HepG2 (cell line): ENCODE measurements at regions not wholly inside any gene's neighbourhood (a gene's known extent, or its start where the extent isn't known, plus 50 kb on each side); places are given as distances from the start of the nearest gene placed in this dataset.

Experiments used
- ATAC-seq: fragments of 200-7000 bp; cut with Tn5 transposase; 3 replicates; pipeline ENCODE4 v1.9.1; 2020; ENCODE audit warnings: mild to moderate bottlenecking, moderate library complexity
- BruUV-seq: library from RNA; stranded (reverse); fragments of 400-500 nt; replicated peaks from 2 replicates; lab custom pipeline; 2021; lab: Mats Ljungman, UMichigan
- CTCF ChIA-PET: fragments of 300-600 bp; formaldehyde crosslinking; extraction: SDS; loops from one replicate; lab custom pipeline; 2021; ENCODE audit warnings: low total read pairs, inconsistent platforms, low intra/inter-chr PET ratio; lab: Yijun Ruan, JAX
- POLR2A ChIA-PET: fragments of 350-600 bp; sonication (Branson Sonifier 250); formaldehyde crosslinking; loops from one replicate; lab custom pipeline; 2020; ENCODE audit warnings: antibody characterized with exemption, inconsistent platforms; lab: Yijun Ruan, JAX
- DNase-seq: peaks from one replicate; pipeline ENCODE4 v3.0.0-alpha.2; 2015; ENCODE audit warnings: low spot score
- FAIRE-seq: peaks from 3 replicates; lab custom pipeline; 2011; peaks lifted over from hg19 to GRCh38; lab: Jason Lieb, UNC
- H2AFZ ChIP-seq: one replicate; pipeline ENCODE4 v1.6.1; 2011; ENCODE audit warnings: low read length, inconsistent platforms
- H3K27ac ChIP-seq: fragments of 300-600 bp; 3 replicates; pipeline ENCODE4 v1.8.0; 2011; ENCODE audit warnings: mixed run types, mild to moderate bottlenecking, mixed read lengths, low read length, inconsistent platforms; ENCODE audit not compliant: insufficient read depth; ENCODE audit errors: extremely low read length
- H3K27me3 ChIP-seq, 2 experiments: fragments of 200-600 bp in 1 of 2; 2 replicates in 1 of 2; 3 replicates in 1 of 2; pipeline versions ENCODE4 v1.6.0 to v1.8.0; 2011; ENCODE audit warnings: low read length in 2 of 2, mild to moderate bottlenecking in 2 of 2, moderate library complexity in 2 of 2, inconsistent platforms in 1 of 2; ENCODE audit not compliant: insufficient read depth in 2 of 2, control insufficient read depth in 1 of 2
- H3K36me3 ChIP-seq, 2 experiments: fragments of 200-600 bp in 1 of 2; replicated peaks in 1 of 2; 2 replicates in 1 of 2; 3 replicates in 1 of 2; pipeline versions ENCODE4 v1.5.1 to v1.8.0; 2011; ENCODE audit warnings: low read length in 2 of 2, inconsistent platforms in 1 of 2; ENCODE audit not compliant: insufficient read depth in 2 of 2, control insufficient read depth in 1 of 2
- H3K4me1 ChIP-seq: 2 replicates; pipeline ENCODE4 v1.5.1; 2012; ENCODE audit warnings: low read length, inconsistent platforms; ENCODE audit not compliant: insufficient read depth
- H3K4me2 ChIP-seq: 2 replicates; pipeline ENCODE4 v1.6.0; 2011; ENCODE audit warnings: low read depth, low read length, inconsistent platforms
- H3K4me3 ChIP-seq, 3 experiments: fragments of 200-600 bp in 1 of 3; sonication (generic), shearing (Covaris generic) in 1 of 3; replicated peaks in 1 of 3; 2 replicates each; pipeline ENCODE4 v1.5.1; 2011 to 2016; ENCODE audit warnings: low read length in 3 of 3, inconsistent platforms in 2 of 3, low read depth in 2 of 3, mild to moderate bottlenecking in 2 of 3, control low read depth in 1 of 3, mixed read lengths in 1 of 3; ENCODE audit not compliant: insufficient read depth in 1 of 3
- H3K79me2 ChIP-seq: one replicate; pipeline ENCODE4 v1.6.1; 2011; ENCODE audit warnings: low read length, inconsistent platforms; ENCODE audit not compliant: insufficient read depth
- H3K9ac ChIP-seq: 2 replicates; pipeline ENCODE4 v1.6.0; 2011; ENCODE audit warnings: mild to moderate bottlenecking, low read depth, low read length, inconsistent platforms; ENCODE audit not compliant: insufficient read depth
- H3K9me3 ChIP-seq: 2 replicates; pipeline ENCODE4 v1.5.1; 2012; ENCODE audit warnings: mild to moderate bottlenecking, low read length
- H4K20me1 ChIP-seq: 2 replicates; pipeline ENCODE4 v1.6.0; 2011; ENCODE audit warnings: inconsistent platforms, mild to moderate bottlenecking, low read length, moderate library complexity; ENCODE audit not compliant: insufficient read depth
- CTCF ChIP-seq: sonication (generic); formaldehyde crosslinking; IDR thresholded peaks from 2 replicates; pipeline ENCODE4 v1.5.0; 2020; ENCODE audit warnings: mild to moderate bottlenecking, missing genetic modification reagents, moderate library complexity
- RAD51 ChIP-seq: fragments of 450-650 bp; IDR thresholded peaks from 2 replicates; pipeline ENCODE4 v1.6.1; 2016; ENCODE audit warnings: borderline replicate concordance
- SMAD9 ChIP-seq: sonication (generic); formaldehyde crosslinking; IDR thresholded peaks from 2 replicates; pipeline ENCODE4 v1.5.1; 2020; ENCODE audit warnings: mild to moderate bottlenecking, missing genetic modification reagents
- SMYD3 ChIP-seq: sonication (generic); formaldehyde crosslinking; IDR thresholded peaks from 2 replicates; pipeline ENCODE4 v1.8.1; 2023; ENCODE audit warnings: mild to moderate bottlenecking, missing genetic modification reagents
- SP4 ChIP-seq: sonication (generic); formaldehyde crosslinking; IDR thresholded peaks from 2 replicates; pipeline ENCODE4 v1.8.1; 2023; ENCODE audit warnings: mild to moderate bottlenecking, missing genetic modification reagents
- USF2 ChIP-seq, 2 experiments: sonication (generic) in 1 of 2; formaldehyde crosslinking in 1 of 2; IDR thresholded peaks; 2 replicates each; pipeline versions ENCODE4 v1.5.1 to v1.6.1; 2011 to 2020; ENCODE audit warnings: borderline replicate concordance in 1 of 2, low read depth in 1 of 2, low read length in 1 of 2, mild to moderate bottlenecking in 1 of 2, missing genetic modification reagents in 1 of 2, moderate library complexity in 1 of 2
- ZNF121 ChIP-seq: sonication (generic); formaldehyde crosslinking; IDR thresholded peaks from 2 replicates; pipeline ENCODE4 v1.5.0; 2020; ENCODE audit warnings: mild to moderate bottlenecking, missing genetic modification reagents
- ZNF414 ChIP-seq: sonication (generic); formaldehyde crosslinking; IDR thresholded peaks from 2 replicates; pipeline ENCODE4 v1.5.0; 2020; ENCODE audit warnings: missing genetic modification reagents
- ZNF546 ChIP-seq: sonication (generic); formaldehyde crosslinking; conservative IDR thresholded peaks from 2 replicates; pipeline ENCODE4 v1.8.1; 2023; ENCODE audit warnings: mild to moderate bottlenecking, missing genetic modification reagents
- WGBS: methylation state at CpG from one replicate; pipeline ENCODE4 v1.1.6; 2017; ENCODE audit warnings: low lambda C conversion rate; 5-methylcytosine and 5-hydroxymethylcytosine counted together
- in situ Hi-C: cut with HindIII; loops from 2 replicates; pipeline ENCODE4 v1.10.0; 2017; ENCODE audit warnings: low pct_unique_long_range_greater_than_20kb; ENCODE audit not compliant: extremely low pct_ligation_motif_present
- intact Hi-C: fragments of 100-400 bp; cut with micrococcal nuclease; formaldehyde crosslinking; loops from one replicate; pipeline ENCODE4 v1.10.0; 2022; ENCODE audit not compliant: unreplicated experiment
- TF ChIP-seq, protein P1 (sequence below): sonication (generic); formaldehyde crosslinking; IDR thresholded peaks from 2 replicates; pipeline ENCODE4 v1.5.0; 2020; ENCODE audit warnings: missing genetic modification reagents

DNA sequence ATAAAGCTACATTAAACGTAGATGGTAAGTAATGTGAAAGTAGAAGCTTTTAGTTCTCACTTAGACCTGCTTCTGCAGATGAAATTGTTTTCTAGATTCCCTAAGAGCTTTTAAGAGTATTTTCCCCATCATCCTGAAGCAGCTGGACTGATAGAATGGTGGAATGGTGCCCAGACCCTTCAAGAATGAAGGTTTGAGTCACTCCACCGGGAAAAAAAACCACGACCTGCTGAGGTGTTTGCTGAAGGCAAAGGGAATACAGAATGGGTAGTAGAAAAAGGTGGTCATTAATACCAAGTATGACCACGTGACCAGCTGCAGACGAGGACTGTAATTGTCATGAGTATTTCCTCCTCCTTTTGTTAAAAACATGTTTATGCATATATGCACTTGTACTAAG is 79.2 kb upstream of the PTPRZ1 start:
- Histone ChIP-seq H3K36me3 (no peaks in the 10 kb centered on the region), H3K4me1 (no peaks in the 10 kb centered on the region), H3K9me3 (no peaks in the 10 kb centered on the region), H3K27ac (no peak overlapping the region), H3K4me2 (no peak overlapping the region), H3K9ac (no peak overlapping the region), H3K79me2 (no peaks in the 10 kb centered on the region), H4K20me1 (no peaks in the 10 kb centered on the region), H3K4me3 (no peak overlapping the region), H2AFZ (no peak overlapping the region), H3K27me3 (no peaks in the 10 kb centered on the region)
- WGBS = 0% methylated on average over 5 of the region's 5 CpGs
- in situ Hi-C loops (no loop called here), intact Hi-C loops (no loop called here)
- FAIRE-seq = no peak
- no TSS peak for BruUV-seq
- no peak for DNase-seq
- ChIA-PET CTCF (no interaction called here), POLR2A (no interaction called here)
- no peak for ATAC-seq
- TF ChIP-seq, protein P1, sequence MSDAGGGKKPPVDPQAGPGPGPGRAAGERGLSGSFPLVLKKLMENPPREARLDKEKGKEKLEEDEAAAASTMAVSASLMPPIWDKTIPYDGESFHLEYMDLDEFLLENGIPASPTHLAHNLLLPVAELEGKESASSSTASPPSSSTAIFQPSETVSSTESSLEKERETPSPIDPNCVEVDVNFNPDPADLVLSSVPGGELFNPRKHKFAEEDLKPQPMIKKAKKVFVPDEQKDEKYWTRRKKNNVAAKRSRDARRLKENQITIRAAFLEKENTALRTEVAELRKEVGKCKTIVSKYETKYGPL (CRISPR knock-in tag) = no peak
- TF ChIP-seq RAD51 (peak; percentile 35; the same call in 1 of the 2 replicates), USF2 (IDR thresholded peaks at IDR 0.05; ENCODE audit: low read depth, low read length) (0 out of 2 replicates have a peak, but pooled peaks have one; percentile 20), USF2 (CRISPR knock-in tag; IDR thresholded peaks at IDR 0.05; ENCODE audit: borderline replicate concordance) (no peak)

DNA sequence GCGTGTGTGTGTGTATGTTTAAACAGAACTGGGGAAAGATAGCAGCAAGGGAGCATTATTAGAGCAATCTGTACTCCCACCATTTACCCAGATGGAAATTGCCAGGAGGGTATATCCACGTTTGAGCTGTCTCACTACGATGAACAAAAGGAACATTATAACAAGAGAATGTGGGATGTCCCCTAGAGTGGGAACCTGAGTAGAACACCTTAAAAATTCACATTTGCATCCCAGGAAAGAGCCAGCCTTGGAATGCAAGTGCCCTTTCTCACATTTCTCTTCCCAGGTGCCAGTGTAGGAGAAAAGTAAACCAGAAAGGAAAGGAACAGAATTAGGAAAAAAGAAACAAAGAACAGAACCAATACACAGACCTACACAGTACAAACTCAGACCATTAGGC is 95.3 kb upstream of the PTPRZ1 start:
- in situ Hi-C loops = no loop called here
- intact Hi-C loops = no loop called here
- no peak for DNase-seq
- Histone ChIP-seq H3K36me3 (no peaks in the 10 kb centered on the region), H3K4me3 (no peak overlapping the region), H3K9ac (no peak overlapping the region), H3K27me3 (no peaks in the 10 kb centered on the region), H3K9me3 (no peaks in the 10 kb centered on the region), H2AFZ (no peak overlapping the region), H3K4me1 (no peaks in the 10 kb centered on the region), H3K4me2 (no peak overlapping the region), H3K27ac (no peak overlapping the region), H4K20me1 (no peaks in the 10 kb centered on the region), H3K79me2 (no peaks in the 10 kb centered on the region)
- TF ChIP-seq ZNF414 (CRISPR knock-in tag) (no peak), CTCF (CRISPR knock-in tag) (no peak), SMAD9 (CRISPR knock-in tag) (no peak), ZNF546 (CRISPR knock-in tag) (no peak), ZNF121 (CRISPR knock-in tag) (no peak), SP4 (no peak), SMYD3 (no peak)
- FAIRE-seq = no peak
- no peak for ATAC-seq
- 3% methylated on average over 3 of the region's 3 CpGs for WGBS
- ChIA-PET CTCF (no interaction called here), POLR2A (no interaction called here)
- no TSS peak for BruUV-seq
